Liver (tissue), 8 donors: ENCODE measurements at regions not wholly inside any gene's neighbourhood (a gene's known extent, or its start where the extent isn't known, plus 50 kb on each side); places are given as distances from the start of the nearest gene placed in this dataset.

Experiments used
- DNase-seq: peaks from one replicate; pipeline ENCODE4 v3.0.0-alpha.2; 2017; ENCODE audit warnings: low spot score
- H3K27ac ChIP-seq, 2 donors: one replicate each; pipeline ENCODE4 v1.7.0; 2013; ENCODE audit warnings: inconsistent platforms in 2 of 2, low read length in 2 of 2, control low read depth in 1 of 2, low read depth in 1 of 2, mild to moderate bottlenecking in 1 of 2
- H3K27me3 ChIP-seq, 4 donors: one replicate each; pipeline versions ENCODE4 v1.6.1 to v1.7.0; 2013; ENCODE audit warnings: low read length in 3 of 4, inconsistent platforms in 1 of 4, mild to moderate bottlenecking in 1 of 4, moderate library complexity in 1 of 4; ENCODE audit not compliant: control insufficient read depth in 4 of 4, insufficient read depth in 4 of 4
- H3K36me3 ChIP-seq, 4 donors: one replicate each; pipeline versions ENCODE4 v1.6.1 to v1.7.0; 2013; ENCODE audit warnings: low read length in 3 of 4, mild to moderate bottlenecking in 3 of 4, low read depth in 1 of 4, moderate library complexity in 1 of 4; ENCODE audit not compliant: control insufficient read depth in 4 of 4, insufficient read depth in 3 of 4
- H3K4me1 ChIP-seq, 4 donors: one replicate each; pipeline versions ENCODE4 v1.6.1 to v1.7.0; 2013; ENCODE audit warnings: low read length in 3 of 4, mild to moderate bottlenecking in 3 of 4, moderate library complexity in 1 of 4; ENCODE audit not compliant: control insufficient read depth in 4 of 4, insufficient read depth in 4 of 4
- H3K4me3 ChIP-seq, 3 donors: one replicate each; pipeline versions ENCODE4 v1.6.1 to v1.7.0; 2013; ENCODE audit warnings: low read length in 3 of 3, control low read depth in 1 of 3, low read depth in 1 of 3, mild to moderate bottlenecking in 1 of 3
- H3K9ac ChIP-seq, 2 donors: one replicate each; pipeline ENCODE4 v1.7.0; 2013; ENCODE audit warnings: low read length in 2 of 2, mild to moderate bottlenecking in 2 of 2, moderate library complexity in 2 of 2, control low read depth in 1 of 2, low read depth in 1 of 2
- H3K9me3 ChIP-seq, 4 donors: one replicate each; pipeline versions ENCODE4 v1.6.1 to v1.7.0; 2013; ENCODE audit warnings: low read length in 3 of 4; ENCODE audit not compliant: control insufficient read depth in 4 of 4
- EGR1 ChIP-seq, 2 donors: IDR thresholded peaks; 2 replicates each; pipeline ENCODE4 v1.6.1; 2016 to 2018; ENCODE audit warnings: antibody characterized with exemption in 2 of 2, low read depth in 2 of 2
- FOXA1 ChIP-seq: IDR thresholded peaks from 2 replicates; pipeline ENCODE4 v1.6.1; 2016; ENCODE audit warnings: antibody characterized with exemption
- FOXA2 ChIP-seq: IDR thresholded peaks from 2 replicates; pipeline ENCODE4 v1.6.1; 2016; ENCODE audit warnings: antibody characterized with exemption
- GABPA ChIP-seq, 2 donors: IDR thresholded peaks in 1 of 2; conservative IDR thresholded peaks in 1 of 2; 2 replicates each; pipeline ENCODE4 v1.6.1; 2016; ENCODE audit warnings: antibody characterized with exemption in 2 of 2, mild to moderate bottlenecking in 1 of 2, moderate library complexity in 1 of 2
- HNF4A ChIP-seq, 2 donors: conservative IDR thresholded peaks; 2 replicates each; pipeline ENCODE4 v1.6.1; 2016; ENCODE audit warnings: antibody characterized with exemption in 2 of 2, mild to moderate bottlenecking in 2 of 2
- HNF4G ChIP-seq: IDR thresholded peaks from 2 replicates; pipeline ENCODE4 v1.6.1; 2016; ENCODE audit warnings: antibody characterized with exemption
- JUND ChIP-seq, 2 donors: IDR thresholded peaks; 2 replicates each; pipeline ENCODE4 v1.6.1; 2016; ENCODE audit warnings: antibody characterized with exemption in 2 of 2
- NR2F2 ChIP-seq: IDR thresholded peaks from 2 replicates; pipeline ENCODE4 v1.6.1; 2016; ENCODE audit warnings: antibody characterized with exemption
- RAD21 ChIP-seq, 2 donors: IDR thresholded peaks; 2 replicates each; pipeline ENCODE4 v1.6.1; 2016; ENCODE audit warnings: antibody characterized with exemption in 2 of 2, mild to moderate bottlenecking in 2 of 2
- RXRA ChIP-seq, 2 donors: IDR thresholded peaks; 2 replicates each; pipeline ENCODE4 v1.6.1; 2017 to 2018; ENCODE audit warnings: antibody characterized with exemption in 2 of 2, mild to moderate bottlenecking in 1 of 2
- SP1 ChIP-seq: IDR thresholded peaks from 2 replicates; pipeline ENCODE4 v1.6.1; 2018; ENCODE audit warnings: antibody characterized with exemption, mild to moderate bottlenecking
- TAF1 ChIP-seq: conservative IDR thresholded peaks from 2 replicates; pipeline ENCODE4 v1.6.1; 2016; ENCODE audit warnings: antibody characterized with exemption, mild to moderate bottlenecking
- YY1 ChIP-seq: IDR thresholded peaks from 2 replicates; pipeline ENCODE4 v1.6.1; 2016; ENCODE audit warnings: antibody characterized with exemption, mild to moderate bottlenecking
- WGBS: extraction: QIAGEN DNeasy Blood & Tissue Kit; methylation state at CpG from one replicate; pipeline ENCODE4 v1.1.7; 2013; 5-methylcytosine and 5-hydroxymethylcytosine counted together
- TF ChIP-seq, protein P1 (sequence below): fragments of 150-350 bp; IDR thresholded peaks from 2 replicates; pipeline ENCODE4 v1.5.1; 2017; ENCODE audit warnings: improper control_type of control experiment, low read depth, low read length; ENCODE audit not compliant: missing input control
- TF ChIP-seq, protein P2 (sequence below): IDR thresholded peaks from 2 replicates; pipeline ENCODE4 v1.6.1; 2016; ENCODE audit warnings: antibody characterized with exemption
- TF ChIP-seq, protein P3 (sequence below): IDR thresholded peaks from 2 replicates; pipeline ENCODE4 v1.6.1; 2016; ENCODE audit warnings: antibody characterized with exemption
- TF ChIP-seq, protein P4 (sequence below): IDR thresholded peaks from 2 replicates; pipeline ENCODE4 v1.6.1; 2016; ENCODE audit warnings: antibody characterized with exemption
- TF ChIP-seq, protein P5 (sequence below): IDR thresholded peaks from 2 replicates; pipeline ENCODE4 v1.6.1; 2016; ENCODE audit warnings: antibody characterized with exemption, mild to moderate bottlenecking
- donor health status: healthy.
- donor health status: healthy.
- donor health status: healthy.
- donor health status: healthy.
- donor health status: healthy.

DNA sequence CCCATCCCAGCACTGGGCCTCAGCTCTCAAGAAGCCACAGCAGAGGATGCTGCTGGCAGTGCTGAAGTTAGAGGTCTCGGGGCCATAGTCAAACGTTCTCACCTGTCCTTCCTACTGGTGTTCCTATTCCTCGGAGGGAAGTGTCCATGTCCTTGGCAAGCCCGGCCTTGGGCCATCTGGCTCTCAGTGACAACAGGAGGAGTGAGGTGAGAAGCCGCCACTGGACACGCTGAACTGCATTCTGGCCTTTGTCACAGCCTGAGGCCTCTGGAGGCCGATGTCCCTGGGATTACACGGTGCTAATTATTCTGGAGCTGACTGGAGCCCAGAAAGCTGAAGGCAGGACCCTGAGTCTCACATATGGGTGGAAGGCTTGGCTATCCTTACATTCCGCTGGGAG, 92.5 kb downstream of the OLFM1 start:
- H3K36me3 ChIP-seq = no peaks in the 10 kb centered on the region
- no peak overlapping the region for H3K4me3 ChIP-seq
- H3K9me3 ChIP-seq = no peaks in the 10 kb centered on the region
- no peak overlapping the region for H3K27ac ChIP-seq
- DNase-seq = no peak
- TF ChIP-seq YY1 = no peak
- TF ChIP-seq, protein P1, sequence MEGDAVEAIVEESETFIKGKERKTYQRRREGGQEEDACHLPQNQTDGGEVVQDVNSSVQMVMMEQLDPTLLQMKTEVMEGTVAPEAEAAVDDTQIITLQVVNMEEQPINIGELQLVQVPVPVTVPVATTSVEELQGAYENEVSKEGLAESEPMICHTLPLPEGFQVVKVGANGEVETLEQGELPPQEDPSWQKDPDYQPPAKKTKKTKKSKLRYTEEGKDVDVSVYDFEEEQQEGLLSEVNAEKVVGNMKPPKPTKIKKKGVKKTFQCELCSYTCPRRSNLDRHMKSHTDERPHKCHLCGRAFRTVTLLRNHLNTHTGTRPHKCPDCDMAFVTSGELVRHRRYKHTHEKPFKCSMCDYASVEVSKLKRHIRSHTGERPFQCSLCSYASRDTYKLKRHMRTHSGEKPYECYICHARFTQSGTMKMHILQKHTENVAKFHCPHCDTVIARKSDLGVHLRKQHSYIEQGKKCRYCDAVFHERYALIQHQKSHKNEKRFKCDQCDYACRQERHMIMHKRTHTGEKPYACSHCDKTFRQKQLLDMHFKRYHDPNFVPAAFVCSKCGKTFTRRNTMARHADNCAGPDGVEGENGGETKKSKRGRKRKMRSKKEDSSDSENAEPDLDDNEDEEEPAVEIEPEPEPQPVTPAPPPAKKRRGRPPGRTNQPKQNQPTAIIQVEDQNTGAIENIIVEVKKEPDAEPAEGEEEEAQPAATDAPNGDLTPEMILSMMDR = no peak
- no peak for TF ChIP-seq TAF1
- TF ChIP-seq FOXA1 = no peak
- TF ChIP-seq, protein P2, sequence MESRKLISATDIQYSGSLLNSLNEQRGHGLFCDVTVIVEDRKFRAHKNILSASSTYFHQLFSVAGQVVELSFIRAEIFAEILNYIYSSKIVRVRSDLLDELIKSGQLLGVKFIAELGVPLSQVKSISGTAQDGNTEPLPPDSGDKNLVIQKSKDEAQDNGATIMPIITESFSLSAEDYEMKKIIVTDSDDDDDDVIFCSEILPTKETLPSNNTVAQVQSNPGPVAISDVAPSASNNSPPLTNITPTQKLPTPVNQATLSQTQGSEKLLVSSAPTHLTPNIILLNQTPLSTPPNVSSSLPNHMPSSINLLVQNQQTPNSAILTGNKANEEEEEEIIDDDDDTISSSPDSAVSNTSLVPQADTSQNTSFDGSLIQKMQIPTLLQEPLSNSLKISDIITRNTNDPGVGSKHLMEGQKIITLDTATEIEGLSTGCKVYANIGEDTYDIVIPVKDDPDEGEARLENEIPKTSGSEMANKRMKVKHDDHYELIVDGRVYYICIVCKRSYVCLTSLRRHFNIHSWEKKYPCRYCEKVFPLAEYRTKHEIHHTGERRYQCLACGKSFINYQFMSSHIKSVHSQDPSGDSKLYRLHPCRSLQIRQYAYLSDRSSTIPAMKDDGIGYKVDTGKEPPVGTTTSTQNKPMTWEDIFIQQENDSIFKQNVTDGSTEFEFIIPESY = no peak
- TF ChIP-seq HNF4A (conservative IDR thresholded peaks at IDR 0.05) = no peak
- no peak for TF ChIP-seq EGR1 (IDR thresholded peaks at IDR 0.05; ENCODE audit: low read depth in 2 of 2)
- no peak for TF ChIP-seq JUND (IDR thresholded peaks at IDR 0.05)
- TF ChIP-seq, protein P3, sequence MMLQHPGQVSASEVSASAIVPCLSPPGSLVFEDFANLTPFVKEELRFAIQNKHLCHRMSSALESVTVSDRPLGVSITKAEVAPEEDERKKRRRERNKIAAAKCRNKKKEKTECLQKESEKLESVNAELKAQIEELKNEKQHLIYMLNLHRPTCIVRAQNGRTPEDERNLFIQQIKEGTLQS = no peak
- no peak for TF ChIP-seq HNF4G
- no peak for TF ChIP-seq RAD21 (IDR thresholded peaks at IDR 0.05)
- TF ChIP-seq GABPA (IDR thresholded peaks at IDR 0.05 in 1 of 2, conservative IDR thresholded peaks at IDR 0.05 in 1 of 2) = no peak
- TF ChIP-seq, protein P4, sequence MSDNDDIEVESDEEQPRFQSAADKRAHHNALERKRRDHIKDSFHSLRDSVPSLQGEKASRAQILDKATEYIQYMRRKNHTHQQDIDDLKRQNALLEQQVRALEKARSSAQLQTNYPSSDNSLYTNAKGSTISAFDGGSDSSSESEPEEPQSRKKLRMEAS = no peak
- no peak for TF ChIP-seq RXRA (IDR thresholded peaks at IDR 0.05)
- TF ChIP-seq, protein P5, sequence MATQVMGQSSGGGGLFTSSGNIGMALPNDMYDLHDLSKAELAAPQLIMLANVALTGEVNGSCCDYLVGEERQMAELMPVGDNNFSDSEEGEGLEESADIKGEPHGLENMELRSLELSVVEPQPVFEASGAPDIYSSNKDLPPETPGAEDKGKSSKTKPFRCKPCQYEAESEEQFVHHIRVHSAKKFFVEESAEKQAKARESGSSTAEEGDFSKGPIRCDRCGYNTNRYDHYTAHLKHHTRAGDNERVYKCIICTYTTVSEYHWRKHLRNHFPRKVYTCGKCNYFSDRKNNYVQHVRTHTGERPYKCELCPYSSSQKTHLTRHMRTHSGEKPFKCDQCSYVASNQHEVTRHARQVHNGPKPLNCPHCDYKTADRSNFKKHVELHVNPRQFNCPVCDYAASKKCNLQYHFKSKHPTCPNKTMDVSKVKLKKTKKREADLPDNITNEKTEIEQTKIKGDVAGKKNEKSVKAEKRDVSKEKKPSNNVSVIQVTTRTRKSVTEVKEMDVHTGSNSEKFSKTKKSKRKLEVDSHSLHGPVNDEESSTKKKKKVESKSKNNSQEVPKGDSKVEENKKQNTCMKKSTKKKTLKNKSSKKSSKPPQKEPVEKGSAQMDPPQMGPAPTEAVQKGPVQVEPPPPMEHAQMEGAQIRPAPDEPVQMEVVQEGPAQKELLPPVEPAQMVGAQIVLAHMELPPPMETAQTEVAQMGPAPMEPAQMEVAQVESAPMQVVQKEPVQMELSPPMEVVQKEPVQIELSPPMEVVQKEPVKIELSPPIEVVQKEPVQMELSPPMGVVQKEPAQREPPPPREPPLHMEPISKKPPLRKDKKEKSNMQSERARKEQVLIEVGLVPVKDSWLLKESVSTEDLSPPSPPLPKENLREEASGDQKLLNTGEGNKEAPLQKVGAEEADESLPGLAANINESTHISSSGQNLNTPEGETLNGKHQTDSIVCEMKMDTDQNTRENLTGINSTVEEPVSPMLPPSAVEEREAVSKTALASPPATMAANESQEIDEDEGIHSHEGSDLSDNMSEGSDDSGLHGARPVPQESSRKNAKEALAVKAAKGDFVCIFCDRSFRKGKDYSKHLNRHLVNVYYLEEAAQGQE = no peak
- TF ChIP-seq SP1 = no peak
- TF ChIP-seq FOXA2 = no peak
- no peak for TF ChIP-seq NR2F2
- H3K27me3 ChIP-seq = no peaks in the 10 kb centered on the region
- no peaks in the 10 kb centered on the region for H3K4me1 ChIP-seq
- H3K9ac ChIP-seq = no peak overlapping the region
- WGBS = 75% methylated on average over 9 of the region's 9 CpGs

DNA sequence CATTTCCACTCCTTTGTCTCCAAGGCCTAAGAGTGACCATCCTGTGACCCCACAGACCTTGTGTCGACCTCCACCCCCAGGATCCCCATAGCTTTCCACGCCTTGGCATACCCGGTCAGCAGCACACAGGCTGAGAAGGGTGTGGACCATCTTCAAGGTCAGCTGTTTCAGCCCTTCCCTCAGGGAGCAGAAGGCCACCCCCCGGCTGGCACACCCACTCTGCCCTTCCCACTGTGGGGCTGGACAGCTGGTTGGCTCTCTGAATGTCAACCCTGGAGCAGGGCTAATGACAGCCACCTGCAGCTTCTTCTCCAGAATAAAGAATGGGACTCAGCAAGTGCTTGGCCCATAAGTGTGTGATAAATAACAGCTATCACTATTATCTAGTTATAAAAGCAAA, 93.1 kb downstream of the OLFM1 start:
- no peak overlapping the region for H3K9ac ChIP-seq
- DNase-seq = no peak
- no peak overlapping the region for H3K27ac ChIP-seq
- no peaks in the 10 kb centered on the region for H3K4me1 ChIP-seq
- H3K27me3 ChIP-seq = no peaks in the 10 kb centered on the region
- H3K9me3 ChIP-seq = no peaks in the 10 kb centered on the region
- no peaks in the 10 kb centered on the region for H3K36me3 ChIP-seq
- 71% methylated on average over 4 of the region's 4 CpGs for WGBS
- H3K4me3 ChIP-seq = no peak overlapping the region
- TF ChIP-seq, protein P1 = no peak
- TF ChIP-seq TAF1 (no peak), HNF4G (no peak), YY1 (no peak), GABPA (IDR thresholded peaks at IDR 0.05 in 1 of 2, conservative IDR thresholded peaks at IDR 0.05 in 1 of 2) (no peak), EGR1 (IDR thresholded peaks at IDR 0.05; ENCODE audit: low read depth in 2 of 2) (no peak), HNF4A (conservative IDR thresholded peaks at IDR 0.05) (no peak), JUND (IDR thresholded peaks at IDR 0.05) (no peak)
- TF ChIP-seq, protein P5 = no peak
- TF ChIP-seq, protein P4 = no peak
